ENCODE measurements at regions not wholly inside any gene's neighbourhood (a gene's known extent, or its start where the extent isn't known, plus 50 kb on each side); places are given as distances from the start of the nearest gene placed in this dataset.
"Not testable (repeated sequence)": the region's sequence is repeated elsewhere in the genome, so short reads cannot be mapped to it uniquely, and the experiment has no call there.

DNA sequence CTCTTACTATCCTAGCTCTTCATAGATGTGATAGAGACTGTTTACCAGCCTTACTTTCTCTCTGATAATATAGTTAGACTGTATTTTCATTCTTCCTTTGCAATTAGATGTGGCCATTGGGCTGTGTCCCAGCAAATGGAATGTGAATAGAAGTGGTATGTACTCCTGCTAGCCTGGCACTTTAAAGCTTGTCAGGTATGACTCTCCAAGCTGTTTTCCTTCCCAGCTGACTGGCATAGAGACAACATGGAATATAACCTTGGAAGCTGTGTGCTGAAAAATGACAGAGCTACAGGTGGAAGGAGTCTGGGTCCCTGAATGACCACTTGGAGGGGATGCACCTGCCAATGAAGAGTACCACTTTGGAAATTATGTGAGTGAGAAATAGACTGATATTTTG is 116.2 kb downstream of the DIRAS2 start:
- no peak for DNase-seq
- no peak for ATAC-seq (ENCODE audit: low read depth in 2 of 2)
- no peak overlapping the region for H3K27ac Mint-ChIP-seq
- no peak overlapping the region for H3K4me3 Mint-ChIP-seq
- peaks cover 0 to 2% (median 0%) of the 10 kb centered on the region in 7 donors for H3K9me3 Mint-ChIP-seq
- H3K36me3 Mint-ChIP-seq: no peaks in the 10 kb centered on the region
- H3K27me3 Mint-ChIP-seq: peaks cover 31 to 49% (median 45%) of the 10 kb centered on the region in 3 donors
- no peaks in the 10 kb centered on the region for H3K4me1 Mint-ChIP-seq

DNA sequence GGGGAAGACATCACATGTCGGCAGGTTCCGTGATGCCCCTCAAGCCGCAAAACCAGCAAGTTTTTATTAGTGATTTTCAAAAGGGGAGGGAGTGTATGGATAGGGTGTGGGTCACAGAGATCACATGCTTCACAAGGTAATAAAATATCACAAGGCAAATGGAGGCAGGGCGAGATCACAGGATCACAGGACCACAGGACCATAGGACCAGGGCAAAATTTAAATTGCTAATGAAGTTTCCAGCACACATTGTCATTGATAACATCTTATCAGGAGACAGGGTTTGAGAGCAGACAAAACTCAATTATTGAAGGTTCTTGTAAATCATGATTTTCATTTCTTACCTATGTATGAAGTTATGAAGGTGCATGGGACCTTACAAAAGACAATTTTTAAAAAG is 106.5 kb downstream of the DIRAS2 start:
- H3K27me3 Mint-ChIP-seq: peaks cover 43 to 62% (median 44%) of the 10 kb centered on the region in 3 donors
- H3K27ac Mint-ChIP-seq; ATAC-seq (ENCODE audit: low read depth in 2 of 2); DNase-seq; H3K9me3 Mint-ChIP-seq; H3K36me3 Mint-ChIP-seq; H3K4me3 Mint-ChIP-seq; H3K4me1 Mint-ChIP-seq: not testable (repeated sequence)

DNA sequence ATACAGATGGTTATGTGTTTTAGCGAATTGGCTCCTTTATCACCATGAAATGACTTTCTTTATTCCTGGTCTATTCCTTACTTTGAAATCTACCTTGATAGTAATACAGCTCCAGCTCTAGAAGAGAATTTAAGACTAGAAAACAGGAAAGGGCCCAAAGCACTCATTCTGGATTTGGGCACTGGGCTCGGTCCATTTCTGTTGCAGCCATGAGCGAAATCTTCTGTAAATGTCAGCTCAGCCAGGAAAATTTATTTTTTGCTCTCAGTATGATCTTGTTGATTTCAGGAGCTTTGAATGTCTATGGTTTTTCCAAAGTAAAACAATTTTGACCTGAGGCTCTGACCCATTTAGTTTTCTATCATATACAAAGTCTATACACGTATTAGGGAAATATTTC is 104.1 kb downstream of the DIRAS2 start:
- H3K27ac Mint-ChIP-seq: no peak overlapping the region
- H3K27me3 Mint-ChIP-seq: peaks cover 31 to 41% (median 39%) of the 10 kb centered on the region in 3 donors

DNA sequence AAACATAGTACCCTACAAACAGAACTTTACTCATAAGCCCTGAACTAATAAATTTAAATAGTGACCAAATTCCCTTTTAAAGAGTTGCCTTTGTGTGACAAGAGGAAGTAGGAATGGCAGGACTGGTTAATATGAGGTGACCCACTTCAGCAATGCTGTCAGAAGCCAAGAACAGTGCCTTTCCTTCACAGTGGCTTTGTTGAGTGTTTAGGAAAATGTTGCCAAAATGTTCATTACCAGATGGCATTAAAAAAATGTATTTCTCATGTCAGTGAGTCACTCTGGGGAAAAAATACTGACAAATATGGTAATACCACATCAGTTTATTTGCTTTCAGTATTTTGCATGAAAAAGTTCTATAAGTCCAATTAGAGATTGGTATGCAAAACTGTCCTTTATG is 103.3 kb downstream of the DIRAS2 start:
- Mint-ChIP-seq H3K4me1 (no peaks in the 10 kb centered on the region), H3K4me3 (no peak overlapping the region), H3K36me3 (no peaks in the 10 kb centered on the region), H3K27me3 (peaks cover 30 to 35% (median 35%) of the 10 kb centered on the region in 3 donors), H3K9me3 (no peaks in the 10 kb centered on the region), H3K27ac (no peak overlapping the region)
- no peak for DNase-seq
- ATAC-seq (ENCODE audit: low read depth in 2 of 2): no peak

More for the DNA sequence above, 104.1 kb downstream of the DIRAS2 start:
- H3K4me1 Mint-ChIP-seq: no peaks in the 10 kb centered on the region
- ATAC-seq (ENCODE audit: low read depth in 2 of 2) (no peak), DNase-seq (no peak)
- H3K9me3 Mint-ChIP-seq: no peaks in the 10 kb centered on the region
- H3K4me3 Mint-ChIP-seq: no peak overlapping the region
- H3K36me3 Mint-ChIP-seq: no peaks in the 10 kb centered on the region

DNA sequence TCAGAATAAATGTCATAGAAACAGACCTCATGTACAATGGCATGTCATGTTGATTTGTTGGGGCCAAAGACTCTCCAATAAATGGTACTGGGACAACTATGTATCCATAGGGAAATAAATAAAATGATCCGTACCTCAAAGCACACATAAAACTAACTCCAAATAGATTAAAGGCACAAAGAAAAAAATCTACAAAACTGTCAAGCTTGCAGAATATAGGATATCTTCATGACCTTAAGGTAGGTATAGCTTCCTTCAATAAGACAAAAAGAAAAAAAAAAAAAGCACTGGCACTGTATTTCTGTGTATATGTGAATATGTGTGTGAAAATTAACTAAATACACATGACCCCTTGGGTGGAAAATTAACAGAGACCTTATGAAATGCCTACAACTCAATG is 101.9 kb downstream of the DIRAS2 start:
- H3K4me1 Mint-ChIP-seq: no peaks in the 10 kb centered on the region
- H3K9me3 Mint-ChIP-seq: no peaks in the 10 kb centered on the region
- DNase-seq (no peak), ATAC-seq (ENCODE audit: low read depth in 2 of 2) (no peak)
- no peak overlapping the region for H3K4me3 Mint-ChIP-seq
- no peak overlapping the region for H3K27ac Mint-ChIP-seq
- peaks cover 23 to 29% (median 25%) of the 10 kb centered on the region in 3 donors for H3K27me3 Mint-ChIP-seq
- no peaks in the 10 kb centered on the region for H3K36me3 Mint-ChIP-seq

DNA sequence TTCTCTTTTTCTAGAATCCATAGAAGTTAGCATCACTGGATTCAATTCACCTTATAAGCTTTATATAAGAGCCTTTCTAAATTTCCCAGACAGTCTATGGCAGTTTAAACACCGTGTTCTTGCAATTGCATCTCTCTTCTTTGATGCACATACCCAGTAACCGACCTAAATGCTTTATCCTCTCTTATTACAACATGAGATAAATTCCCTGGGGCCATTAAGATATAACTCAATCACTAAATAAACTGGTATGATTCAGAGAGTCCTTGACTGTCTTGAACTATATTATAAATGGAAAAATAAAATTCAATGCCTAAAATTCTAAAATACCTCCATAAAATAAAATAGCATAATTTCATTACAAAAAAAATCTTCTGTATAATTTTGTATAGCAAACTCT is 98.1 kb downstream of the DIRAS2 start:
- Mint-ChIP-seq H3K4me1 (no peaks in the 10 kb centered on the region), H3K27me3 (peaks cover 9 to 16% (median 13%) of the 10 kb centered on the region in 3 donors), H3K4me3 (no peak overlapping the region), H3K36me3 (peaks cover 7 to 15% of the 10 kb centered on the region in 2 donors), H3K27ac (no peak overlapping the region), H3K9me3 (peaks cover 5 to 17% (median 12%) of the 10 kb centered on the region in 7 donors)
- no peak for DNase-seq
- no peak for ATAC-seq (ENCODE audit: low read depth in 2 of 2)

DNA sequence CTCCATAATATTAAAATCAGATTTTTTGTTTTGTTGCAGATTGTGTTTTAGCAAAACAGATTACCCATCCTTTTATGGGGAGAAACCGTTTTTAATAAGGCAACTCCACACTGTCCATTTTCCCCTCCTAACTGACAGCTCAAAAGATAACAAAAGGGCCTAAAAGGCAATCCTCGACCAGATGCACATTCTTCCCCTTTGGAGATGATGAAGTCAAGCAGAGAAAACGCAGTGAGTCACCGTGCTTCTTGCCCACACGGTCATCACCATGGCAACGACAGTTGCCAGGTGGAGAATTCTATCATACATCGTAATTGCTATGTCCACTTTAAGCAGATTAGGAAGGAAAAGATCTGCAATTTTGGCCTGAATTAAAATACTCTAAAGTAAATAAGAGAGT is 96.4 kb downstream of the DIRAS2 start:
- H3K36me3 Mint-ChIP-seq: peaks cover 10 to 16% of the 10 kb centered on the region in 2 donors
- H3K27ac Mint-ChIP-seq: no peak overlapping the region
- H3K4me1 Mint-ChIP-seq: no peaks in the 10 kb centered on the region
- ATAC-seq (ENCODE audit: low read depth in 2 of 2) (no peak), DNase-seq (no peak)
- peaks cover 9 to 20% (median 10%) of the 10 kb centered on the region in 3 donors for H3K27me3 Mint-ChIP-seq
- no peak overlapping the region for H3K4me3 Mint-ChIP-seq
- peaks cover 5 to 23% (median 15%) of the 10 kb centered on the region in 7 donors for H3K9me3 Mint-ChIP-seq

DNA sequence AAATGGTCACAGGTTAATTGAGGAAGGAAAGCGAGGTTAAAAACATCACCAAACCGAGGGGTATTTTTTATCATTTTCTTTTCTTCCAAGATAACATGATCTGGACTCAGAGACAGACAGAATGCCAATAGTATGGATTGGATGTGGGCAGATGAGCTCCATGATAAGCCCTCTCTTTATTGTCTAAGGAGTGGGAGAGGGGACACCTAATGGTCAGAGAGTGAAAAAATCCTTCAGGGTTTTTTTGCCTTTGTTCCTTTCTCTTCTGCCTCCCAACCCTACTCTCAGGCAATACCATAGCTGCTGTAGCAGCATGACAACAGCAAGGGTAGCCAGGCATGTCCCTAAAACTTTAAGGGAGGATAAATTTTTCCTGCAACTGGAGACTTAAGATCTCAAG is 94.7 kb downstream of the DIRAS2 start:
- H3K36me3 Mint-ChIP-seq: peaks cover 10 to 16% of the 10 kb centered on the region in 2 donors
- no peak overlapping the region for H3K4me3 Mint-ChIP-seq
- DNase-seq: no peak
- no peak for ATAC-seq (ENCODE audit: low read depth in 2 of 2)
- H3K9me3 Mint-ChIP-seq: peaks cover 5 to 23% (median 15%) of the 10 kb centered on the region in 7 donors
- H3K27me3 Mint-ChIP-seq: peaks cover 9 to 20% (median 11%) of the 10 kb centered on the region in 3 donors
- no peaks in the 10 kb centered on the region for H3K4me1 Mint-ChIP-seq
- peak overlapping the region in 1 of 6 donors; percentile 45 for H3K27ac Mint-ChIP-seq

DNA sequence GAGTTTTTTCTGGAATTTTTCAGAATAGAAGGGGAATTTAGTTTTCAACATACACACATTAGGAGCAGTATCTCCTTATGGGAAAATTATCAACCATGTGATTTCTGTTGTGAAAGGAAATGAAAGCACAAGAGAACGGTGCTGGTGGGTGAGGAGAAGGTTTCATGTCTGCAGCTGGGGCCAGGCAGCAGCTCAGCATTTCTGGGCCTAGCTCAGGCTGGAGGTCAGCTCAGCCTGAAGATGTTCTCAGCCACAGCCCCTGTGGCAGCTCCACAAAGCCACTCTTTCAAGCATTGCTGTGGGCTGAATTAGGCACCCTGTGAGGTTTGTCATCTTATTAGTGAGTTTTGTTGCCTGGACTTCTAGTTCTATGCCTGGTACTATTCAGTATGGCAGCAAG is 90.3 kb downstream of the DIRAS2 start:
- no peak overlapping the region for H3K27ac Mint-ChIP-seq

DNA sequence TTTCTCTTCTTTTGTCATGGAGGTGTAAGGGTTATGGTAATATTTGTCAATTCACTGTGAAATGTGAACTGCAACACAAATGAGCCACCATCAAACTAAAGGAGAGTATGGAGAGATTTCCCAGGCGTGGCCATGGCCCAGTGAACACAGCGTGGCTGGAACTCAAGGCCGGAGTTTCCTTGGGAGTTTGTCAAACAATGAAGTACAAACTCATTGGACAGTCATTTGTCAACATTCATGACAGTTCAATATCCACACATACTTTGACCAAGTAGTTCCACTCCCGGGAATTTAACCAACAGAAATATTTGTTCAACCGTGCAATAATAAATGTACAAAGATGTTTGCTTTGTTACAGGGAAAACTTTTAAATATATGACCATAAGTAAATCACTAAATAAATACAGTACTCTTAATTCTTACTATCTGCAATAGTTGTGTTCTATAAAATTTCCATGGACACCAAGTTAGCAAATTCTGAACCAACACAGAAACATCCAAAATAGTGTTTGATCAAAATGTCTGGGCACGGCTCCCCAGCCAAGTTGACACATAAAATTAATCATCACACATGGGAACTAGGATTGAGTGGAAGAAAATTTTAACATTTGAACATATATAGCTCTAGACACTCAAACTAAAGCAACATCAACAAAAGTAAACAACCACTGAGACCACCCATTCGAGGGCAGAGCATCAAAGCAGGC is 87.1 kb downstream of the DIRAS2 start:
- Mint-ChIP-seq H3K4me1 (no peaks in the 10 kb centered on the region), H3K4me3 (no peak overlapping the region), H3K36me3 (no peaks in the 10 kb centered on the region), H3K9me3 (no peaks in the 10 kb centered on the region), H3K27ac (no peak overlapping the region), H3K27me3 (peaks cover 4 to 6% (median 5%) of the 10 kb centered on the region in 3 donors)
- DNase-seq (no peak), ATAC-seq (ENCODE audit: low read depth in 2 of 2) (no peak)

More for the DNA sequence above, 90.3 kb downstream of the DIRAS2 start:
- H3K27me3 Mint-ChIP-seq: peaks cover 8 to 18% (median 14%) of the 10 kb centered on the region in 3 donors
- peaks cover 10 to 16% of the 10 kb centered on the region in 2 donors for H3K36me3 Mint-ChIP-seq
- ATAC-seq (ENCODE audit: low read depth in 2 of 2): no peak
- peaks cover 5 to 23% (median 15%) of the 10 kb centered on the region in 7 donors for H3K9me3 Mint-ChIP-seq
- no peak for DNase-seq
- H3K4me3 Mint-ChIP-seq: no peak overlapping the region
- H3K4me1 Mint-ChIP-seq: no peaks in the 10 kb centered on the region

DNA sequence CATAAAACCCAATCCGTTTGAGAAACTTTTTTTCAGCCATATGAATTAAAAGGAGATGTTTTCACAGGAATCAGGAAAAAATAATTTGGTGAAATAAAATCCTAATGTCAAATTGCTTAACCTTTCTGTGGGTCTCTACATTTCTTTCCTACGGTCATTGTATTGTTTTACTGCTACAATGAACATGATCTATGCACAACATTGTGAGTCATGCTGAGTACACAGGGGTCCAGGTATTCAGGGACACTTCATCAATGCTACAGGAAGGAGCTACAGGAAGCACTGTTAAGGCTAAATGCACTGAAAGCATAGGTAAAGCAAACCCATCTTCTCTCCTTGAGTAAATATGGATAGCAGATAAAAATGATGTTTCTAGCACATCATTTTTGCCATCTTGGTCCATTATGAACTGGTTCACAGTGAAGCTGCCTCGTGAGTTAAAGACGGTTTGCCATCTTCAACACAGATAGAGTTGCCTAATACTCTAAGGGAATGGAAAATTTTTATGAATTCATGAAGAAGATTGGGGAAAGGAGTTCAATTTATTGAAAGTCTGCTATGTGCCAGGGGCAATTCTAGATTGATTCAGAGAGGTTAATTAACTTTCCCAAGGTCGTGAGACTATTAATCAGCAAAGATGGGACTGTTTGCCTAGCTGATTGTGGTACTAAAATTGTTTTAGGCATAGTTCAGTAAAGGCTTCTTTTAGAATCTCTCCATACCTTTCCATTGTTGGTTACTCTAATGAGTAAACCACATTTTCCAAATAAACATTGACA is 85.5 kb downstream of the DIRAS2 start:
- H3K27me3 Mint-ChIP-seq: peaks cover 0 to 6% (median 5%) of the 10 kb centered on the region in 3 donors
- ATAC-seq (ENCODE audit: low read depth in 2 of 2) (no peak), DNase-seq (no peak)
- H3K36me3 Mint-ChIP-seq: no peaks in the 10 kb centered on the region
- H3K4me3 Mint-ChIP-seq: no peak overlapping the region
- H3K4me1 Mint-ChIP-seq: no peaks in the 10 kb centered on the region
- no peak overlapping the region for H3K27ac Mint-ChIP-seq
- no peaks in the 10 kb centered on the region for H3K9me3 Mint-ChIP-seq

DNA sequence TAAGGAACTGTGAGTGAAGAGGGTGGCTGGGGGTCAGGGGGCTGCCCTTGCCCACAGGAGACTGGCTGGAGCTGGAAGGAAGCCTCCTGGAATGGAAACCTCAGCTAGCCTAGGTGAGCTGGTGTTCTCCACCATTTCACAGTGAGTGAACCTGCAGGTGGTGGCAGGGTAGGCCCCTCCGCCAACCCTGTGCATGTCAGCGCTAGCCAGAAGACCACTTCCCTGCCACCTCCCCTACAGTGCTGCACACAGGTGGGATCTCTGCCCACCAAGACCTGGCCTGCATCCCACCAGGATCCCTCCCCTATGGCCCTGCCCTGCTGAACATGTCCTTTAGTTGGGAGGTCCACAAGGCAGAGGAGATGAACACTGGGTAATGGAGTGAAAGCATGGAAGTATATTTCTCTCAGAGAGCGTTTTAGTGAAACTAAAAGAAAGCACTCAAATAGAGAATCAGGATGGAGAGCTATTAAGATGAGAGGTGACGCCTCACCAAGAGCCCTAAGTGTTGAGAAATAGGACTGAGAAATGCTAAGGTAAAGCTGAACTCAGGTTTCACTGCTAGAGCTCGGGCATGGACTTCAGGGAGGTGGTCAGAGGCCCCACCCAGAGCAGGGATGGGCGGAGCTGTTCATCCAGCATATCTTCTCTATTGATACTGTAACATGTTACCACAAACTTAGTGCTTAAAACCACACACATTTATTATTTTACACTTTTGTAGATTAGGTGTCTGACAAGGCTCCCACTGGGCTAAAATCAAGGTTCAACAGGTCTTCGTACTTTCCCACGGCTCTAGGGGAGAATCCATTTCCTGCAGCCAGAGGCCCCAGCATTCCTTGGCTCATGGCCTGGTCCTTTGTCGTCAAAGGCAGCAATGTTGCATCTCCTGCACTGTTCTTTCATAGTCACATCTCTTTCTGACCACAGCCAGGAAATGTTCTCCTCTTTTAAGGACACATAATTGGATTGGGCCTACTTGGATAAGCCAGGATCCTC is 83.2 kb downstream of the DIRAS2 start:
- no peaks in the 10 kb centered on the region for H3K4me1 Mint-ChIP-seq

More for the DNA sequence above, 83.2 kb downstream of the DIRAS2 start:
- Mint-ChIP-seq H3K27ac (no peak overlapping the region), H3K4me3 (no peak overlapping the region), H3K27me3 (peaks cover 0 to 6% (median 2%) of the 10 kb centered on the region in 3 donors), H3K36me3 (no peaks in the 10 kb centered on the region), H3K9me3 (no peaks in the 10 kb centered on the region)
- DNase-seq: no peak
- ATAC-seq (ENCODE audit: low read depth in 2 of 2): no peak
